22Rv1 (cell line): ENCODE measurements at regions not wholly inside any gene's neighbourhood (a gene's known extent, or its start where the extent isn't known, plus 50 kb on each side); places are given as distances from the start of the nearest gene placed in this dataset.
"Not testable (repeated sequence)": the region's sequence is repeated elsewhere in the genome, so short reads cannot be mapped to it uniquely, and the experiment has no call there.

Source experiments
- ZFX ChIP-seq: fragments of 450-650 bp; IDR thresholded peaks from 2 replicates; pipeline ENCODE4 v1.6.1; 2017; ENCODE audit warnings: antibody characterized with exemption, borderline replicate concordance
- TF ChIP-seq, protein P1 (sequence below): fragments of 450-650 bp; IDR thresholded peaks from 2 replicates; pipeline ENCODE4 v1.5.1; 2017; ENCODE audit warnings: mild to moderate bottlenecking

DNA sequence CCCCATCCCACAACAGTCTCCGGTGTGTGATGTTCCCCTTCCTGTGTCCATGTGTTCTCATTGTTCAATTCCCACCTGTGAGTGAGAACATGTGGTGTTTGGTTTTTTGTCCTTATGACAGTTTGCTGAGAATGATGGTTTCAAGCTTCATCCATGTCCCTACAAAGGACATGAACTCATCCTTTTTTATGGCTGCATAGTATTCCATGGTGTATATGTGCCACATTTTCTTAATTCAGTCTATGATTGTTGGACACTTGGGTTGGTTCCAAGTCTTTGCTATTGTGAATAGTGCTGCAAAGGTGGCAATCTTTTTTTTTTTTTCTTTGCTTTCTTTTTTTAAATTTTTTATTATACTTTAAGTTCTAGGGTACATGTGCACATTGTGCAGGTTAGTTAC lies 406.7 kb upstream of the ATP5MC3 start:
- TF ChIP-seq, protein P1, sequence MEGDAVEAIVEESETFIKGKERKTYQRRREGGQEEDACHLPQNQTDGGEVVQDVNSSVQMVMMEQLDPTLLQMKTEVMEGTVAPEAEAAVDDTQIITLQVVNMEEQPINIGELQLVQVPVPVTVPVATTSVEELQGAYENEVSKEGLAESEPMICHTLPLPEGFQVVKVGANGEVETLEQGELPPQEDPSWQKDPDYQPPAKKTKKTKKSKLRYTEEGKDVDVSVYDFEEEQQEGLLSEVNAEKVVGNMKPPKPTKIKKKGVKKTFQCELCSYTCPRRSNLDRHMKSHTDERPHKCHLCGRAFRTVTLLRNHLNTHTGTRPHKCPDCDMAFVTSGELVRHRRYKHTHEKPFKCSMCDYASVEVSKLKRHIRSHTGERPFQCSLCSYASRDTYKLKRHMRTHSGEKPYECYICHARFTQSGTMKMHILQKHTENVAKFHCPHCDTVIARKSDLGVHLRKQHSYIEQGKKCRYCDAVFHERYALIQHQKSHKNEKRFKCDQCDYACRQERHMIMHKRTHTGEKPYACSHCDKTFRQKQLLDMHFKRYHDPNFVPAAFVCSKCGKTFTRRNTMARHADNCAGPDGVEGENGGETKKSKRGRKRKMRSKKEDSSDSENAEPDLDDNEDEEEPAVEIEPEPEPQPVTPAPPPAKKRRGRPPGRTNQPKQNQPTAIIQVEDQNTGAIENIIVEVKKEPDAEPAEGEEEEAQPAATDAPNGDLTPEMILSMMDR: not testable (repeated sequence)
- not testable (repeated sequence) for TF ChIP-seq ZFX
